HG03571 (cell line): ENCODE measurements at regions not wholly inside any gene's neighbourhood (a gene's known extent, or its start where the extent isn't known, plus 50 kb on each side); places are given as distances from the start of the nearest gene placed in this dataset.
"Not testable (repeated sequence)": the region's sequence is repeated elsewhere in the genome, so short reads cannot be mapped to it uniquely, and the experiment has no call there.

Experiments
- ATAC-seq: cut with Tn5 transposase; IDR thresholded peaks from one replicate; pipeline ENCODE4 v1.9.1; 2021; ENCODE audit not compliant: unreplicated experiment

GRCh38 chr14:89743828-89744227 lies 210.7 kb downstream of the EFCAB11 start:
- no peak for ATAC-seq

GRCh38 chr14:89740241-89740640 lies 214.3 kb downstream of the EFCAB11 start:
- no peak for ATAC-seq

DNA sequence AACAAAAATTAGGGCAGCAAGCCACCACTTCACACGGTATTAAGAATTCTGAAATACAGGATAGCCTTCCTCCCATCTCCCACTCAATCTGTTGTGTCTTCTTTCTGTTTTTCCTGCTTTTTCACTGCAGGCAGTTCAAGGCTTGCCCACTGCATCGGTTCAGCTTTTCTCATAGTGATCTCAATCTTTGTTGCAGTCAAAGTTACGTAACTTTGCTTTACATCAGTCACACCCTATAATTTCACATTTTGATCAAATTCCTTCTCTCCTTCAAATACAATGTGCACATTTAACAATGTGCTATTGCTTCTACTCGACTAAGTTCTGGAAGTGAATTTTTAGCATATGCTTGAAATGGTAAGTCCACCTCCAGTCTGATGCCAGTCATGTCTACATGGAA lies 217.6 kb downstream of the EFCAB11 start:
- ATAC-seq, result no peak

DNA sequence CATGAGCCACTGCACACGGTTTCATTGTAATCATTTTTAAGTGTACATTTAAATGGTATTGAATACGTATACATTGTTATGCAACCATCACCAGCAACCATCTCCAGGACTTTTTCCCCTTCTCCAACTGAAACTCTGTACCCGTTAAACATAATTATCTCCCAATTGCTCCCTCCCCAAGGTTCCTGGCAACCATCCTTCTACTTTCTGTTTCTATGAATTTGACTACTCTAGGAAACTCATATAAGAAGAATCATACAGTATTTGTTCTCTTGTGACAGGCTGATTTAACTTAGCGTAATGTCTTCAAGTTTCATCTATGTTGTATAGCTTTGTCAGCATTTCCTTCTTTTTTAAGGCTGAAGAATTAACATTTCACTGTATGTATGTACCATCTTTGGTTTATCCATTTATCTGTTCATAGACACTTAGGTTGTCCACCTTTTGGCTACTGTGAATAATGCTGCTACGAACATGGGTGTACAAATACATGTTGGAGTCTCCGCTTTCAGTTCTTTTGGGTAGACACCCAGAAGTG lies 223.1 kb downstream of the EFCAB11 start:
- no peak for ATAC-seq

- ATAC-seq, result no peak
Observed at GRCh38 chr14:89730687-89731086, 223.8 kb downstream of the EFCAB11 start.

- no peak for ATAC-seq
Observed at GRCh38 chr14:89728964-89729363, 225.6 kb downstream of the EFCAB11 start.

DNA sequence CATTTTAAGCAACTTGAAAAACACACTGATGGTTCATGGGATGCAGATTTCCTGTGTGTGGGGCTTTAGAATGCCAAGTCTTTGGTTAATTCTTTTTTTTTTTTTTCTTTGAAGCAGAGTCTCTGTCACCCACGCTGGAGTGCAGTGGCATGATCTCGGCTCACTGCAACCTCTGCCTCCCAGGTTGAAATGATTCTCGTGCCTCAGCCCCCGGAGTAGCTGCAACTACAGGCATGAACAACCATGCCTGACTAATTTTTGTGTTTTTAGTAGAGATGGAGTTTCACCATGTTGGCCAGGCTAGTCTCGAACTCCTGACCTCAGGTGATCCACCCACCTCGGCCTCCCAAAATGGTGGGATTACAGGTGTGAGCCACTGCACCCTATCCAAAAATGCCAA lies 228.3 kb downstream of the EFCAB11 start:
- not testable (repeated sequence) for ATAC-seq

DNA sequence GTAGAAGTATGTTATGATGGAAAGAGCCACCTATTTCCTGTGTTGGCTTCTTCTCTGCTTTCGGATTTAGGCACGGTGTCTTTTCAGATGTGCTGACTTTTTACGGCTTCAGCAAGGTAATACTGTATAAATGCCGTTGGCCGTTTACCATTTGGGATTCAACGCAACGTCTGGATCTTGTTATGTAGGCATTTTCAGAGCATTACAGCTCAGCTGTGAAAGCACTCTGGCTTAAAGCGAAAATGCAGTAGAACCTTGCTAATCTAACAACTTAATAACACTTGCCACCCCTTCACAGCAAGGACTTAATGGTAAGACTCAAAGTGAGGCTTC lies 229.9 kb downstream of the EFCAB11 start:
- ATAC-seq, result no peak

- no peak for ATAC-seq
Observed at GRCh38 chr14:89723930-89724627, 230.5 kb downstream of the EFCAB11 start.

- no peak for ATAC-seq
Observed at GRCh38 chr14:89721956-89722355, 232.6 kb downstream of the EFCAB11 start.

DNA sequence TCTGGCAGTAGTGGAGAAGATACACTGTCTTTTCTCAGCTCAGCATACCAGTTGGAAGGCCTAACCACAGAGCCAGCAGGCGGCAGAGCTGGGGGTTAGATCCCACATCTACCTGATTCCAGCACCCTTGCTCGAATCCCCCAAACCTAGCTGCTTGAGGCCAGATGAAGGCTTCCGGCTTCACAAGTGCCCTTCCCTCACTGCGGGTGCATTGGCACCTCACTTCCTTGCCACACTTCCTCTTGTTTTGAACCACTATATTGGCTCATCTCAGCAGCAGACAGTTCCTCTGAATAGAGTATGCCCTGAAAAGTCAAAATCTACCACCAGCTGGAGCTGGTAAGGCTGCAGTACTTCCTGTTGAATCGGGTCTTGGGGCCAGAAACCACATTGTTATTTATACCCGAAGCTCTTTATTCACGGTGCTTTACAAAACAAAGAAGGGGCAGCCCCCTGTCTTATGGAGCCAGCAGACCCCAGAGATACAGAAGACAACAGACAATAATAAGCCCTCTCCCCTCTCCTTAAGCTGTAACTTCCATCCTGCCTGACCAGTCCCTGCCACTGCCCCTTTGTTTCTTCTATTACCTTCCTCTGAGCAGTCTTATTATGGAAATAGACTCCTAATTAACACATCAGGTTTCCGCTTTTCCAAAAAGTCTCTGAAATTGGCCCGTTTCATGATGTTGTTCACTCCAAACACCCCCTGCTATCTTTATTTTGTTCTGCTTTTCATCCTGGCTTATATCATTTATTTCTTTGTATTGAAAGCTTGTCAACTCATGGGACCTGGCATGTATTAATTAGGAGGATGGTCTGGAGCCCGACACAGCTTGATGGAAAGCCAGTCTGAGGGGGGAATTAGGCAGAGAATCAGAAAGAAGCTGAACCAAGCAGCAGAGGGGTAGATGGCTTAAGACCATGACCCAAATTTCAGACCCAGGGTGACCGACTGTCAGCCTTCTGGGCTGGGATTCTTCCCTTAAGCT lies 233.5 kb downstream of the EFCAB11 start:
- ATAC-seq, result peak; percentile 68

GRCh38 chr14:89720076-89720687 lies 234.3 kb downstream of the EFCAB11 start:
- no peak for ATAC-seq

DNA sequence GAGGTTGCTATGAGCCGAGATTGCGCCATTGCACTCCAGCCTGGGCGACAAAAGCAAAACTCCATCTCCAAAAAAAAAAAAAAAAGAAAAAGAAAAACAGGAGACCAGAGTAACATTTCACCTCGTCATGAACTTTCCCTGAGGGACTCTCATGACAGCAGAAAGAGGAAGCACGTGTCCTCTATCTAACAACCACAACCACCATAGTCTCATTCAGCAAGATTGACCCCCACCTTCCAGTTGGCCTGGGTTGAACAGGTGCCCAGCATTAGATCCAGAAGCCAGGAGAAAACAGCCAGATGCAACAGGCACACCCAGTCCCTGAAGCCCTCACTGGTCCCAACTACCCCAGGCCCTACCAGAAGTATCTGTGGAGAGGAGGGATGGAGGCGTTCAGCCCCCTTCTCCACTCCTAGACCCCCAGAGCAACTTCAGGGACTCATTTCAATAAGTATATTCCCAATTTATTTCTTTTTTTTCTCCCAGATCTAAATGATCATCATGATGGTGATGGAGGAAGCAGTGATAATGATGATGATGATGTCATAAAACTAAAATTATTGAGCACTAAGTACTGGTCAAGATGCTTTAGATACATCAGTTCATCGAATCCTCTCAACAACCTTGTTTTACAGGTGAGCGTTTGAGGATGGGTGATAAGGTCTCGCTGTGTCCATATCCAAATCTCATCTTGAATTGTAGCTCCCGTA lies 235.0 kb downstream of the EFCAB11 start:
- ATAC-seq, result no peak

GRCh38 chr14:89708982-89709625 lies 245.4 kb downstream of the EFCAB11 start:
- no peak for ATAC-seq

- no peak for ATAC-seq
Observed at GRCh38 chr14:89707086-89707485, 247.4 kb downstream of the EFCAB11 start.

DNA sequence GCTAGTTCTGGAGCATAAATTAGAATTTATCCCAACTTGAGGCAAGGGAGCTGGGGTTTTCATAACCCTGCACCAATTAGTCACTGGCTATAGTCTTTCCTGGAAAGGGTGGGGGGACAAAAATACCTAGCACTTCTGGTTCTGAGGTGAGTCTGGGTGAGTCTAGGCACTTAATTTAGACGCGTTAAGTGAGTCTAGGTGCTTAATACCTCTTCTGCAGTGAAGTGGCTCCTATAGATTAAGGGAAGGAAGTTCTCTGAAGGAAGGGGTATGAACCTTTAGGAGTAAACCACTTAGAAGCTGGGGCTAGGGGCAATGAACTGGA lies 251.7 kb downstream of the EFCAB11 start:
- ATAC-seq, result no peak

DNA sequence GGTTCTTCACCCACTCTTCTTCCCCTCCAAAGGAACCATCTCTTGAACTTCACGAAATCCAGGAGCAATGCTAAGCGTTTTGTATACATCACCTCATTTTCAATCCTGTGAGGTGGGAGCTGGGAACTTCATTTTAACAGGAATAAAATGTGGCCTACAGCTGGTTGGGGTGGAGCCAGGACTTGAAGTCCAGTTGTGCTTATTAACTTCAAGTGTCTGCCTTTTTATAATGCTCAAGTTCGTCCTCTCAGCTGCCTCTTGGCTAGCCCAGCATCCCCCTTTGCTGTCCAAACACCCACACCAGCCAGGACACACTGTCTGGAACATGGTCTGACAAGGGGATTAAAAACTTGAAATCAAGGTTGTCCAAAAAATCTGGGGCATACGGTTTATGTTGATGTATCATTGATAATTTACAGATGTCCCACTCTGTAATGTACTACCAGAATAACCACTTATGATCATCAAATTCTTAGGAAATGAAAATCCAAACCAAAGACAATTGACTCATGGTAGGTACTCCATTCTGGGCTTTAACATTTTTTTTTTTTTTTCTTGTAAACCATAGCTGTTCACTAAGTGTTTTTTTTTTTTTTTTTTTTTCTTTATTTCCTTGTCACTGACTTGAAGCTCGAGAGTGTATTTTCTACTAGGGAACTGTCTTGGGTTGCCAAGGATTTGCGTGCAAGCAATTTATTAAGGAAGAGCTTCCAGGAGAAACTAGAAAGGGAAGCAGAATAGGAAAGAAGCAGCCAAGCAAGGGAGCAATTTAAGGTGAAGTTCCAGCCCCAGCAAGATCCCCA lies 252.3 kb downstream of the EFCAB11 start:
- no peak for ATAC-seq

DNA sequence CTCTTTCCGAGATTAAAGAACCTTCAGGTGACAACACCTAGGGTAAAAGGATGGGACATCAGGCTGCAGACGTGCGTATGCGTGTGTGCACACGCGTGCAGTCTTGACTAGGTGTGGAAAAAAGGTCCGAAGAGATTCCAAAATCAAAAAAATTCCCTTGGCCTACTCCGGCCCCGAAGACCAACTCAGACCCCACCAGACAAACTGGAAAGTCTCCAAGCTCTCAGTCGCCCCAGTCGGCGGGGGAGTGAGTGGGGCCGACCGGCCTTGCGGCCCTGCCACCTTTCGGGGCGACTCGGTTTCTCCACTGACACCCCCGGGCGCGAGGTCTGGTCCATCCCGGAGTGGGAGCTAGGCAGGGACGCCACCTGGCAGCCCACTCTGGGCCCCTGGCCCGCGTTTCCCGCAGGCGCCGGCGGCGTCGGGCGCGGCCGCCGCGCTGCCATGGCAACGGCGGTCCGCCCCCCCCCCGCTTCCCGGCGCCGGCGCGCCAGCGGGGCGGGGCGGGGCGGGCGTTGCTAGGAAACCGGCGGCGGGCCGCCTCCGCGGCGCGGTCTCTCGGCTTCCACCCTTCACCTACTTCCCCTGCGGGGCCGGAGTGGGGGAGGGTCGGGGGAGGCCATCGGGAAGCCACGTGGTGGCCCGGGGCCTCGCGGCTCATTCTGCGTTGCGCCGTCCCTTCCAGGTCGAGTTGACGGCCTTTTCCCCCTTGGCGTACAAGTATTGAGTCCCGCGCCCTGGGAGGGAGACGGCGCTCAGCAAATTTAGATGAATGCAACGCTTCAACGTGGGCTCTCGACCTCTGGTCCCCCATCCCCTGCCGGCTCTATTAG lies 253.1 kb downstream of the EFCAB11 start:
- ATAC-seq, result peak; percentile 87

DNA sequence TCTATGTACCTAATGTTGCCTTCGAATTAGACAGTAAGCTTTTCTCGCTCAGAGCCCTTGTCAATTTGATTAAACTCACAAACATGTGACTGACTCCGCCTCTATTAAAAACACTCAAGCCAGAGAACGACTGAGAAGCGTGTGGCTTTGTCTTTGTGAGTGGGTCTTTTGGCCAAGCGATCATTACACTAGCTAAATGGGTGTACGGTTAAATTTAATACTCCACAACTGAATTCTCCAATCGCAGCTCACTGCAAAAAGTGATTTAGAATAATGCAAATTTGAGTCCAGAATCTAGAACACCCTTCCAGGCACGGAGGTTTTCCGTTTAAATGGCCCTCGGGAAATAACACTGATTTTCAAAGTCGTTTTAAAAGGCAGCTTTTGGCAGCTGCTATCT lies 253.7 kb downstream of the EFCAB11 start:
- no peak for ATAC-seq
